Kidney epithelial cell (primary cell): ENCODE measurements at regions not wholly inside any gene's neighbourhood (a gene's known extent, or its start where the extent isn't known, plus 50 kb on each side); places are given as distances from the start of the nearest gene placed in this dataset.
"Not testable (repeated sequence)": the region's sequence is repeated elsewhere in the genome, so short reads cannot be mapped to it uniquely, and the experiment has no call there.

Experiments used
- DNase-seq: peaks from one replicate; pipeline ENCODE4 v3.0.0-alpha.2; 2010; ENCODE audit warnings: low read depth
- H3K27me3 ChIP-seq: 2 replicates; pipeline ENCODE4 v1.6.0; 2011; ENCODE audit warnings: low read length; ENCODE audit not compliant: control insufficient read depth, insufficient read depth
- H3K36me3 ChIP-seq: 2 replicates; pipeline ENCODE4 v1.5.1; 2011; ENCODE audit warnings: low read length; ENCODE audit not compliant: control insufficient read depth, insufficient read depth
- H3K4me3 ChIP-seq: 2 replicates; pipeline ENCODE4 v1.5.1; 2011; ENCODE audit warnings: low read depth, mild to moderate bottlenecking, control low read depth, low read length
- TF ChIP-seq, protein P1 (sequence below): IDR thresholded peaks from 2 replicates; pipeline ENCODE4 v1.5.1; 2011; ENCODE audit warnings: mild to moderate bottlenecking, moderate library complexity, low read length, control low read depth, inconsistent platforms; ENCODE audit not compliant: insufficient read depth, poor library complexity, severe bottlenecking

- TF ChIP-seq, protein P1, sequence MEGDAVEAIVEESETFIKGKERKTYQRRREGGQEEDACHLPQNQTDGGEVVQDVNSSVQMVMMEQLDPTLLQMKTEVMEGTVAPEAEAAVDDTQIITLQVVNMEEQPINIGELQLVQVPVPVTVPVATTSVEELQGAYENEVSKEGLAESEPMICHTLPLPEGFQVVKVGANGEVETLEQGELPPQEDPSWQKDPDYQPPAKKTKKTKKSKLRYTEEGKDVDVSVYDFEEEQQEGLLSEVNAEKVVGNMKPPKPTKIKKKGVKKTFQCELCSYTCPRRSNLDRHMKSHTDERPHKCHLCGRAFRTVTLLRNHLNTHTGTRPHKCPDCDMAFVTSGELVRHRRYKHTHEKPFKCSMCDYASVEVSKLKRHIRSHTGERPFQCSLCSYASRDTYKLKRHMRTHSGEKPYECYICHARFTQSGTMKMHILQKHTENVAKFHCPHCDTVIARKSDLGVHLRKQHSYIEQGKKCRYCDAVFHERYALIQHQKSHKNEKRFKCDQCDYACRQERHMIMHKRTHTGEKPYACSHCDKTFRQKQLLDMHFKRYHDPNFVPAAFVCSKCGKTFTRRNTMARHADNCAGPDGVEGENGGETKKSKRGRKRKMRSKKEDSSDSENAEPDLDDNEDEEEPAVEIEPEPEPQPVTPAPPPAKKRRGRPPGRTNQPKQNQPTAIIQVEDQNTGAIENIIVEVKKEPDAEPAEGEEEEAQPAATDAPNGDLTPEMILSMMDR, result no peak
- no peak overlapping the region for H3K4me3 ChIP-seq
- no peak for DNase-seq
- no peaks in the 10 kb centered on the region for H3K36me3 ChIP-seq
- H3K27me3 ChIP-seq, result no peaks in the 10 kb centered on the region
Measured at GRCh38 chr1:198849093-198849492, 210.3 kb downstream of the PTPRC start.

DNA sequence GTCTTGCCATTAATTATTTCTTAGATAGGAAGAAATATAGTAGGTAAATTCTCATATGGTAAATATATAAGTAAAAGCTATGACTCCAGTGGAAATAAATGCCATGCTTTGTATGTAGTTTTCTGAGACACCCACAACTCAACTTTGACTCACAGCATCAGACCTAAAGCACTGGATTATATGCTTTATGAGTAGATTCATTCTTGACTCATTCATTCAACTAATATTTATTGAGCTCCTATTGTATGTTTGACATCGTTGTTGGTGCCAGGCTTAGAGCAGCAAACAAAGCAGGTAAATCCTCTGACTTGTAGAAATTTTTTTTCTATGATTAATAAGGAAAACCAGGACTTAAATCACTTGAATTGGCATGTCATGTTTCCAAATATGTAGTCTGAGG lies 211.4 kb downstream of the PTPRC start:
- TF ChIP-seq, protein P1, result no peak
- no peak for DNase-seq
- H3K4me3 ChIP-seq, result no peak overlapping the region

GRCh38 chr1:198850966-198851365 lies 212.1 kb downstream of the PTPRC start:
- not testable (repeated sequence) for H3K27me3 ChIP-seq, DNase-seq, H3K4me3 ChIP-seq, H3K36me3 ChIP-seq

More for the DNA sequence above, 211.4 kb downstream of the PTPRC start:
- no peaks in the 10 kb centered on the region for H3K36me3 ChIP-seq
- H3K27me3 ChIP-seq, result no peaks in the 10 kb centered on the region

DNA sequence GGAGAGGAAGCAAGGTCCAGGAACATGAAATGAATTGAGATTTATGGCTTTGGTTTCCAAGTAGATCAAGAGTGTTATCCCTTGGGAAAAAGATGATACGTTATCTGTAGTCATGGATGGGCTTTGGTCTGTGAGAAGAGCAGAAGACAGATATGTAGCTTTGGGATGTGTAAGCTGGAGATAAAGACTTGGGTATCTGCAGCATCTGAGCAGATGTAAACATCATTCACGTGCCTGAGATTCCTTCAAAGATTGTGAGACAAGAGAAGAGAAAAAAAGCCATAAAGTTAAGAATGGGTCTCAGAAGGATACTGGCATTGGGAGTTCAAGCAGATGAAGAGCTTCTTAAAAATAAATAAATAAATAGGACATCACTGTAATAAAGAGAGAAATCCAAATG lies 217.8 kb downstream of the PTPRC start:
- TF ChIP-seq, protein P1, result no peak
- no peak overlapping the region for H3K4me3 ChIP-seq
- DNase-seq, result no peak
- H3K36me3 ChIP-seq, result no peaks in the 10 kb centered on the region
- no peaks in the 10 kb centered on the region for H3K27me3 ChIP-seq

DNA sequence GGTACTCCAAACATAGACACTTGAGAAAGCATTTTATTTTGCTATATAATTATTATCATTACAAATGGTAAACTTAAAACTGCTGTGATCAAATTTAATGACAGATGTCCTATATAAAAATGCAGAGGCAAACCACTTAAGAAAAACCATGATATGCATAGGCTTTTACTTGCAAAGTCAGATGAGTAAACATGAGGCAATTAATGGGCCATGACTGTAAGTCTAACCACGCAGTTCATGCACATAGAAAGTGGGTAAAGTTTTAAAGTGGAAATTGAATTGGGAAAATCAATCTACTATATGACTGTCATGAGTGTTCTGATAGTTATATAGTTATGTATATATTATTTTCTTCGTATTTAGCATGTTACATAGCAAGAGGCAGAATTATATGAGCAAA lies 219.2 kb downstream of the PTPRC start:
- DNase-seq, result peak; percentile 57
- no peak overlapping the region for H3K4me3 ChIP-seq
- TF ChIP-seq, protein P1, result no peak

DNA sequence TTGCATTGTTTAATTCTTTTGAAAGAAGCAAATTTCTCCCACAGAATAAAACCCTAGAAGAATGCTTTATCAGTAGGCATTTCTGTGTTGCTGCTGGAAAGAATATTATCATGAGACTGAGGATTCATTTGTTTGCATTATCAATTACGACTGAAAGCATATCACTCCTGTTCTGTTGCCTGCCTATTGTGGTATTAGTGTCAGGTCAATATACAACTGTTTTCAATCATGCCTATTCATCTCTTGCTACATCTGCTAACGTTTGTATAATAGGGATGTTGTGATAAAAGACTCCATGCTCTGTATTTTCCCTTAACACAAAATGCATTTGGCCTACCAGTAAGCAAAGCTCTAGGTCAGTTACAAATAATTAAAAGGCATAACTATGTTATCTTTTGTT lies 221.5 kb downstream of the PTPRC start:
- Histone ChIP-seq H3K36me3 (no peaks in the 10 kb centered on the region), H3K27me3 (no peaks in the 10 kb centered on the region), H3K4me3 (no peak overlapping the region)
- TF ChIP-seq, protein P1, result no peak
- no peak for DNase-seq

More for the DNA sequence above, 219.2 kb downstream of the PTPRC start:
- Histone ChIP-seq H3K36me3 (no peaks in the 10 kb centered on the region), H3K27me3 (no peaks in the 10 kb centered on the region)
